ENCODE measurements at regions not wholly inside any gene's neighbourhood (a gene's known extent, or its start where the extent isn't known, plus 50 kb on each side); places are given as distances from the start of the nearest gene placed in this dataset.

GRCh38 chr2:133667968-133668367 is 99.7 kb upstream of the NCKAP5 start:
- FAIRE-seq (no peak), DNase-seq (ENCODE audit: low read depth) (no peak)
- H3K4me3 ChIP-seq (ENCODE audit: low read depth, low read length): no peak overlapping the region
- no peaks in the 10 kb centered on the region for H3K36me3 ChIP-seq (ENCODE audit: control insufficient read depth, insufficient read depth, low read length)
- no peaks in the 10 kb centered on the region for H3K27me3 ChIP-seq (ENCODE audit: control insufficient read depth, insufficient read depth, low read length)
- no peak for TF ChIP-seq CTCF (IDR thresholded peaks at IDR 0.05; ENCODE audit: insufficient read depth, low read length, severe bottlenecking)

DNA sequence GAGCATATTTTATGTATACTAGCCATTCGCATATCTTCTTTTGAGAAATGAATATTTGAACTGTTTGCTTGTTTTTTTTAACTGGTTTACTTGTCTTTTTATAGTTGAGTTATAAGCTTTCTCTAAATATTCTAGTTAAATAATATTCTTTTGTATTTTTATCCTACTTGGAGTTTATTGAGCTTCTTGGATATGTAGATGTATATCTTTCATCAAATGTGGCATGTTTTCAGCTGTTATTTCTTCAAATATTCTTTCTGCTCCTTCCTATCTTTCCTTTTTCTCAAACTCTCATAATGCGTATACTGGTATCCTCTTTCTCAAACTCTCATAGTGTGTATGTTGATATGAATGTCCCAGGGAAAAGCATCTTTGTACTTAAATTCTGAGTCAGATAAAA is 100.3 kb upstream of the NCKAP5 start:
- TF ChIP-seq CTCF (IDR thresholded peaks at IDR 0.05; ENCODE audit: insufficient read depth, low read length, severe bottlenecking): no peak

GRCh38 chr2:133673305-133673905 is 105.1 kb upstream of the NCKAP5 start:
- Histone ChIP-seq H3K4me3 (ENCODE audit: low read depth, low read length) (no peak overlapping the region), H3K27me3 (ENCODE audit: control insufficient read depth, insufficient read depth, low read length) (no peaks in the 10 kb centered on the region), H3K36me3 (ENCODE audit: control insufficient read depth, insufficient read depth, low read length) (no peaks in the 10 kb centered on the region)
- FAIRE-seq (no peak), DNase-seq (ENCODE audit: low read depth) (no peak)
- TF ChIP-seq CTCF (IDR thresholded peaks at IDR 0.05; ENCODE audit: insufficient read depth, low read length, severe bottlenecking): no peak

More for the DNA sequence above, 100.3 kb upstream of the NCKAP5 start:
- Histone ChIP-seq H3K36me3 (ENCODE audit: control insufficient read depth, insufficient read depth, low read length) (no peaks in the 10 kb centered on the region), H3K27me3 (ENCODE audit: control insufficient read depth, insufficient read depth, low read length) (no peaks in the 10 kb centered on the region), H3K4me3 (ENCODE audit: low read depth, low read length) (no peak overlapping the region)
- FAIRE-seq: no peak
- no peak for DNase-seq (ENCODE audit: low read depth)

DNA sequence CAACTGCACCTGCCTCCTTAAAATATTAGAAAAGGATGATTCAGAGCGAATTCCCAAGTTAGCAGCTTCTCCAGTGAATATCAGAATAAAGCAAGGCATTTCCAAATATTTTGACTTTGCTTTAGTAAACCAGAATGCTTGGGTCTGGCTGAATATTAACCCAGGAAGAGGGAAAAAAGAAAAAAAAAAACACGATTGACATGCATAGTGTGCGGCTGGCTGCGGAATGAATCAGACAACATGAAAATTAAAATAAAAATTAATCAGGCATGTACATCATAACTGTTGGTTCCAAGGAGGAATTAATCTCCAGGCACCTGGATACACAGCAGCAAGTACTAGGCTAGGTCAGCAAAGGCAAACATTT is 105.8 kb upstream of the NCKAP5 start:
- H3K27me3 ChIP-seq (ENCODE audit: control insufficient read depth, insufficient read depth, low read length): no peaks in the 10 kb centered on the region
- no peak for DNase-seq (ENCODE audit: low read depth)
- no peak for FAIRE-seq
- no peaks in the 10 kb centered on the region for H3K36me3 ChIP-seq (ENCODE audit: control insufficient read depth, insufficient read depth, low read length)
- no peak overlapping the region for H3K4me3 ChIP-seq (ENCODE audit: low read depth, low read length)
- no peak for TF ChIP-seq CTCF (IDR thresholded peaks at IDR 0.05; ENCODE audit: insufficient read depth, low read length, severe bottlenecking)

- FAIRE-seq: no peak
- no peaks in the 10 kb centered on the region for H3K27me3 ChIP-seq (ENCODE audit: control insufficient read depth, insufficient read depth, low read length)
- no peak for TF ChIP-seq CTCF (IDR thresholded peaks at IDR 0.05; ENCODE audit: insufficient read depth, low read length, severe bottlenecking)
- H3K4me3 ChIP-seq (ENCODE audit: low read depth, low read length): peak overlapping the region; percentile 11
- DNase-seq (ENCODE audit: low read depth): peak; percentile 53
- no peaks in the 10 kb centered on the region for H3K36me3 ChIP-seq (ENCODE audit: control insufficient read depth, insufficient read depth, low read length)
Measured at GRCh38 chr2:133674433-133675331, 106.4 kb upstream of the NCKAP5 start.

Data from bronchial epithelial cell (primary cell).